HL-60 (cell line): ENCODE measurements at regions not wholly inside any gene's neighbourhood (a gene's known extent, or its start where the extent isn't known, plus 50 kb on each side); places are given as distances from the start of the nearest gene placed in this dataset.

Experiments
- DNase-seq, 2 experiments: peaks; one replicate each; pipeline ENCODE4 v3.0.0-alpha.2; 2010 to 2020; ENCODE audit warnings: low read depth in 1 of 2, low spot score in 1 of 2
- H3K27ac ChIP-seq: fragments of 250-450 bp; sonication (Bioruptor Pico); replicated peaks from 2 replicates; pipeline ENCODE4 v1.5.1; 2020; ENCODE audit warnings: mild to moderate bottlenecking, moderate library complexity
- H3K27me3 ChIP-seq: fragments of 250-450 bp; sonication (Bioruptor Pico); 2 replicates; pipeline ENCODE4 v1.5.1; 2021; ENCODE audit warnings: mild to moderate bottlenecking, moderate library complexity; ENCODE audit not compliant: insufficient read depth, poor library complexity, severe bottlenecking
- H3K4me3 ChIP-seq: replicated peaks from 2 replicates; pipeline ENCODE4 v1.5.1; 2011; ENCODE audit warnings: mild to moderate bottlenecking, control low read depth, low read length; ENCODE audit not compliant: insufficient read depth
- GABPA ChIP-seq: IDR thresholded peaks from 2 replicates; pipeline ENCODE4 v1.6.1; 2012; ENCODE audit warnings: low read depth
- POLR2AphosphoS5 ChIP-seq: IDR thresholded peaks from 2 replicates; pipeline ENCODE4 v1.6.1; 2012; ENCODE audit warnings: low read depth
- SPI1 ChIP-seq: IDR thresholded peaks from 2 replicates; pipeline ENCODE4 v1.6.1; 2012; ENCODE audit warnings: low read depth, mild to moderate bottlenecking, borderline replicate concordance
- TF ChIP-seq, protein P1 (sequence below): IDR thresholded peaks from one replicate; pipeline ENCODE4 v1.5.1; 2011; ENCODE audit warnings: low read length, control low read depth, inconsistent platforms; ENCODE audit not compliant: insufficient read depth
- TF ChIP-seq, protein P2 (sequence below): IDR thresholded peaks from 2 replicates; pipeline ENCODE4 v1.6.1; 2012; ENCODE audit warnings: low read depth; ENCODE audit not compliant: insufficient replicate concordance

DNA sequence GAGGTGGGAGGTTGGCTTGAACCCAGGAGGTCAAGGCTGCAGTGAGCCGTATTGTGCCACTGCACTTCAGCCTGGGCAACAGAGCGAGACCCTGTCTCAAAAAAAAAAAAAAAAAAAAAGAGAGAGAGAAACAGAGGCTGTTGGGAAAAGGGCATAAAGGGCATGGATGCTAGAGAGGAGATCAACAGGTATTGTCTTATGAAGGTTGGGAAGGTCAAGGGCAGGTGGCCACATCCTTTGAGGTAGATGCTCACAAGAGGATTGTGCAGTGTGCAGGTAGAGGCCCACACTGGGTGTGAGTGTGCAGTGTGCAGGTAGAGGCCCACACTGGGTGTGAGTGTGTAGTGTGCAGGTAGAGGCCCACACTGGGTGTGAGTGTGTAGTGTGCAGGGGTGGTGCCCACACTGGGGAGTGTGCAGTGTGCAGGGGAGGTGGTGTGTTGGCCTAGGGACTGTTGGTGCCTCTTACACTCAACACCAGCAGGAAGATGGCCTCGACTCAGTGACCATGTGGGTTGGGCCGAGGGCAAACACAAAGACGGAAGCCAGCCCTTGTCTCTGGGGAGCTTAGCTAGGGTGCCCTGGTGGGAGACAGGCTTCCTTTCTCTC is 404.9 kb upstream of the TNRC6C start:
- Histone ChIP-seq H3K27me3 (no peaks in the 10 kb centered on the region), H3K27ac (no peak overlapping the region), H3K4me3 (no peak overlapping the region)
- TF ChIP-seq, protein P1, sequence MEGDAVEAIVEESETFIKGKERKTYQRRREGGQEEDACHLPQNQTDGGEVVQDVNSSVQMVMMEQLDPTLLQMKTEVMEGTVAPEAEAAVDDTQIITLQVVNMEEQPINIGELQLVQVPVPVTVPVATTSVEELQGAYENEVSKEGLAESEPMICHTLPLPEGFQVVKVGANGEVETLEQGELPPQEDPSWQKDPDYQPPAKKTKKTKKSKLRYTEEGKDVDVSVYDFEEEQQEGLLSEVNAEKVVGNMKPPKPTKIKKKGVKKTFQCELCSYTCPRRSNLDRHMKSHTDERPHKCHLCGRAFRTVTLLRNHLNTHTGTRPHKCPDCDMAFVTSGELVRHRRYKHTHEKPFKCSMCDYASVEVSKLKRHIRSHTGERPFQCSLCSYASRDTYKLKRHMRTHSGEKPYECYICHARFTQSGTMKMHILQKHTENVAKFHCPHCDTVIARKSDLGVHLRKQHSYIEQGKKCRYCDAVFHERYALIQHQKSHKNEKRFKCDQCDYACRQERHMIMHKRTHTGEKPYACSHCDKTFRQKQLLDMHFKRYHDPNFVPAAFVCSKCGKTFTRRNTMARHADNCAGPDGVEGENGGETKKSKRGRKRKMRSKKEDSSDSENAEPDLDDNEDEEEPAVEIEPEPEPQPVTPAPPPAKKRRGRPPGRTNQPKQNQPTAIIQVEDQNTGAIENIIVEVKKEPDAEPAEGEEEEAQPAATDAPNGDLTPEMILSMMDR, result no peak
- TF ChIP-seq SPI1, result no peak
- no peak for TF ChIP-seq GABPA
- TF ChIP-seq, protein P2, sequence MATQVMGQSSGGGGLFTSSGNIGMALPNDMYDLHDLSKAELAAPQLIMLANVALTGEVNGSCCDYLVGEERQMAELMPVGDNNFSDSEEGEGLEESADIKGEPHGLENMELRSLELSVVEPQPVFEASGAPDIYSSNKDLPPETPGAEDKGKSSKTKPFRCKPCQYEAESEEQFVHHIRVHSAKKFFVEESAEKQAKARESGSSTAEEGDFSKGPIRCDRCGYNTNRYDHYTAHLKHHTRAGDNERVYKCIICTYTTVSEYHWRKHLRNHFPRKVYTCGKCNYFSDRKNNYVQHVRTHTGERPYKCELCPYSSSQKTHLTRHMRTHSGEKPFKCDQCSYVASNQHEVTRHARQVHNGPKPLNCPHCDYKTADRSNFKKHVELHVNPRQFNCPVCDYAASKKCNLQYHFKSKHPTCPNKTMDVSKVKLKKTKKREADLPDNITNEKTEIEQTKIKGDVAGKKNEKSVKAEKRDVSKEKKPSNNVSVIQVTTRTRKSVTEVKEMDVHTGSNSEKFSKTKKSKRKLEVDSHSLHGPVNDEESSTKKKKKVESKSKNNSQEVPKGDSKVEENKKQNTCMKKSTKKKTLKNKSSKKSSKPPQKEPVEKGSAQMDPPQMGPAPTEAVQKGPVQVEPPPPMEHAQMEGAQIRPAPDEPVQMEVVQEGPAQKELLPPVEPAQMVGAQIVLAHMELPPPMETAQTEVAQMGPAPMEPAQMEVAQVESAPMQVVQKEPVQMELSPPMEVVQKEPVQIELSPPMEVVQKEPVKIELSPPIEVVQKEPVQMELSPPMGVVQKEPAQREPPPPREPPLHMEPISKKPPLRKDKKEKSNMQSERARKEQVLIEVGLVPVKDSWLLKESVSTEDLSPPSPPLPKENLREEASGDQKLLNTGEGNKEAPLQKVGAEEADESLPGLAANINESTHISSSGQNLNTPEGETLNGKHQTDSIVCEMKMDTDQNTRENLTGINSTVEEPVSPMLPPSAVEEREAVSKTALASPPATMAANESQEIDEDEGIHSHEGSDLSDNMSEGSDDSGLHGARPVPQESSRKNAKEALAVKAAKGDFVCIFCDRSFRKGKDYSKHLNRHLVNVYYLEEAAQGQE, result no peak
- no peak for TF ChIP-seq POLR2AphosphoS5
- DNase-seq, result no peak

DNA sequence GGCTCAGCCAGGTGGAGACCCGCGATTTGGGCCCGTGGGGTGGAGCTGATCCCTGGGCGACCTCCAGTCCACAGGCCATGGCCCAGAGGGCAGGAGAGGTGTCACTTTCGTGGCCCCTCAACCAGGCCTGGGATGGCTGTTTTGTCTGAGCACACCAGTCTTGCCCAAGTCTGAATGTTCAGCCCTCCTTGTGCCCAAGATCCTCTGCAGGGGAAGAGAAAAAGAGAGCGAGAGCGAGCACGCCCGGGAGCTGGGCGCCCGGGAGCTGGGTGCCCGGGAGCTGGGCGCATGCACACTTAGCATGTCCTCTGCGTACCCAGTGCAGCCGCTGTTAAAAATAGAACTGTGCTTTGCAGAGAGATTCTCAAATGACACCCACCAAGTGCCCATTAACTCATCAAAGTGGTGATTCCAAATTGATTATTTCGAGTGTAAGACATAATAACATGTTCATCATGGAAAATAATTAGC is 403.3 kb upstream of the TNRC6C start:
- no peak overlapping the region for H3K4me3 ChIP-seq
- no peak overlapping the region for H3K27ac ChIP-seq
- no peaks in the 10 kb centered on the region for H3K27me3 ChIP-seq
- no peak for DNase-seq
- TF ChIP-seq, protein P2, result no peak
- no peak for TF ChIP-seq SPI1
- no peak for TF ChIP-seq GABPA
- TF ChIP-seq POLR2AphosphoS5, result no peak
- TF ChIP-seq, protein P1, result no peak

DNA sequence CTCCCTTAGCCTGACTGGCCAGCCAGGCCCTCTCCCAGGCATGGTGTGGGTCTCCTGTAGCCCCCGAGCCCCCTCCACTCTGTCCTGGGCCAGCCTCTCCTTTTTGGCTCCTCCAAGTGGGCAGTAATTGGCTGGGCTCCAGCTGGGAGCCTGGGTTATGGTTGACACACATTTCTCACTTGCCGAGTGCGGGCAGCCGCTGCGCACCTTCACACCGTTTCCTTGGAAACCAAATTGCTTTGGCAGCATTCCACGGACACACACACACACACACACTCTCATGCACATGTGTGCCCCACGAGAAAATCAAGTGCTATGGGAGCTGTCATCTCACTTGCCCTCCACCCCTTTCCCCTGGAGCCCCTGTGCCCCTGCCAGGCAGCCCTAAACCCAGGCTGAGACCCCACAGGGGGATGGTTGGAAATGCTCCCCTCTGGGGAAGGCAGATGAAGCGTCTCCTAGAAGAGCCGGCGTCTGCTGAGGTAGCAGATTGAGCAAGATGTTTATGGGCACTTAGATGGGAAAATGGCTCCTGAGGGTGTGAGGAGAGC is 402.7 kb upstream of the TNRC6C start:
- Histone ChIP-seq H3K27ac (no peak overlapping the region), H3K27me3 (no peaks in the 10 kb centered on the region), H3K4me3 (no peak overlapping the region)
- no peak for DNase-seq
- no peak for TF ChIP-seq GABPA

DNA sequence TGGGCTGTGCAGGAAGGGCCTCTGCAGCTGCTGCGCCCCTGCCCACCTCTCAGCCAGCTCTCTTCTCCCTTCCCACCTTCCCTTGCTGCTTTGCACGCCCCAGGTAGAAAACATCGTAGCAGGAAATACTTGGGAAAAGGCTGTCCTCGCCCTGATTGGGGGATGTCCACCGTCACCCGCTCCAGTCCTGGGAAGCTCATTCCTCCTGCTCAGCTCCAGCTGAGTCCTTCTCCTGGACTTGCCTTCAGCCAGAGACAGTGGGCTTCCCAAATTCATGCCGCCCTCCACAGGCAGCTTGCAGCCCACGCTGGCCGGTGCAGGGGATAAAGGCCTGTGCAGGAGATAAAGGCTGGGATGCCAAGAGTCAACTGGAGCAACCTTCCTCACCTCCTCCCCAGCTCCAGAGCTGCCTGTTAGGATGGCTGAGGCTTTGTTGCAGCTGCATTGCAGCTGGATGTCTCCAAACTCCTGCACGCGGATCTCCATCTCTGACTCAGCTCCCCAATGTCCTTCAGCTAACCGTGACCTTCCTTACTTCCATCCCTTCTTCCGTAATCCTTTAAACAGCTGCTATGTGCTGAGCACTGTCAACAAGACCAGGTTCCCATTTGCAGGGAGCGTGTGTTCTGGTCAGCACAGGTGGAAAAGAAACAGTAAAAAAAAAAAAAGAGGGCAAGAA is 402.0 kb upstream of the TNRC6C start:
- no peak overlapping the region for H3K4me3 ChIP-seq
- H3K27ac ChIP-seq, result no peak overlapping the region
- H3K27me3 ChIP-seq, result no peaks in the 10 kb centered on the region
- DNase-seq, result no peak
- TF ChIP-seq, protein P1, result no peak
- TF ChIP-seq, protein P2, result no peak
- TF ChIP-seq SPI1, result no peak
- TF ChIP-seq GABPA, result no peak
- no peak for TF ChIP-seq POLR2AphosphoS5
